Daoy (cell line): ENCODE measurements at regions not wholly inside any gene's neighbourhood (a gene's known extent, or its start where the extent isn't known, plus 50 kb on each side); places are given as distances from the start of the nearest gene placed in this dataset.

ENCODE experiments used
- DNase-seq: peaks from one replicate; pipeline ENCODE4 v3.0.0-alpha.2; 2015; ENCODE audit warnings: low read depth

- no peak for DNase-seq
Observed at GRCh38 chrX:14476205-14476604, 53.1 kb upstream of the GLRA2 start.

- DNase-seq: no peak
Observed at GRCh38 chrX:14449773-14450172, 79.6 kb upstream of the GLRA2 start.

- DNase-seq: no peak
Observed at GRCh38 chrX:14448406-14448805, 80.9 kb upstream of the GLRA2 start.

GRCh38 chrX:14440106-14440505 is 89.2 kb upstream of the GLRA2 start:
- no peak for DNase-seq

GRCh38 chrX:14427614-14428013 is 101.7 kb upstream of the GLRA2 start:
- DNase-seq: no peak

GRCh38 chrX:14420841-14421240 is 108.5 kb upstream of the GLRA2 start:
- no peak for DNase-seq

GRCh38 chrX:14412686-14413085 is 116.7 kb upstream of the GLRA2 start:
- DNase-seq: no peak

GRCh38 chrX:14411326-14411725 is 118.0 kb upstream of the GLRA2 start:
- DNase-seq: no peak

- no peak for DNase-seq
Observed at GRCh38 chrX:14409341-14409740, 120.0 kb upstream of the GLRA2 start.

- DNase-seq: no peak
Observed at GRCh38 chrX:14406225-14406624, 123.1 kb upstream of the GLRA2 start.

- DNase-seq: no peak
Observed at GRCh38 chrX:14398725-14399124, 130.6 kb upstream of the GLRA2 start.

GRCh38 chrX:14389682-14390081 is 139.7 kb upstream of the GLRA2 start:
- DNase-seq: no peak

GRCh38 chrX:14386981-14387380 is 142.4 kb upstream of the GLRA2 start:
- DNase-seq: no peak

GRCh38 chrX:14380044-14380443 is 149.3 kb upstream of the GLRA2 start:
- DNase-seq: no peak

GRCh38 chrX:14377427-14377826 is 151.9 kb upstream of the GLRA2 start:
- no peak for DNase-seq

GRCh38 chrX:14363728-14364127 is 165.6 kb upstream of the GLRA2 start:
- no peak for DNase-seq

- DNase-seq: no peak
Observed at GRCh38 chrX:14362721-14363120, 166.6 kb upstream of the GLRA2 start.

- no peak for DNase-seq
Observed at GRCh38 chrX:14361435-14361834, 167.9 kb upstream of the GLRA2 start.

- no peak for DNase-seq
Observed at GRCh38 chrX:14359727-14360126, 169.6 kb upstream of the GLRA2 start.

- no peak for DNase-seq
Observed at GRCh38 chrX:14359316-14359715, 170.0 kb upstream of the GLRA2 start.

GRCh38 chrX:14357314-14357713 is 172.0 kb upstream of the GLRA2 start:
- no peak for DNase-seq

- no peak for DNase-seq
Observed at GRCh38 chrX:14356401-14356800, 172.9 kb upstream of the GLRA2 start.

- DNase-seq: no peak
Observed at GRCh38 chrX:14355556-14355955, 173.8 kb upstream of the GLRA2 start.

GRCh38 chrX:14354521-14354920 is 174.8 kb upstream of the GLRA2 start:
- no peak for DNase-seq

GRCh38 chrX:14352511-14352910 is 176.8 kb upstream of the GLRA2 start:
- no peak for DNase-seq
